Medulla oblongata (tissue), 1 donor: ENCODE measurements at regions not wholly inside any gene's neighbourhood (a gene's known extent, or its start where the extent isn't known, plus 50 kb on each side); places are given as distances from the start of the nearest gene placed in this dataset.
"Not testable (repeated sequence)": the region's sequence is repeated elsewhere in the genome, so short reads cannot be mapped to it uniquely, and the experiment has no call there.

Source experiments
- DNase-seq: peaks from one replicate; pipeline ENCODE4 v3.0.0-alpha.2; 2015; ENCODE audit errors: extremely low spot score

DNA sequence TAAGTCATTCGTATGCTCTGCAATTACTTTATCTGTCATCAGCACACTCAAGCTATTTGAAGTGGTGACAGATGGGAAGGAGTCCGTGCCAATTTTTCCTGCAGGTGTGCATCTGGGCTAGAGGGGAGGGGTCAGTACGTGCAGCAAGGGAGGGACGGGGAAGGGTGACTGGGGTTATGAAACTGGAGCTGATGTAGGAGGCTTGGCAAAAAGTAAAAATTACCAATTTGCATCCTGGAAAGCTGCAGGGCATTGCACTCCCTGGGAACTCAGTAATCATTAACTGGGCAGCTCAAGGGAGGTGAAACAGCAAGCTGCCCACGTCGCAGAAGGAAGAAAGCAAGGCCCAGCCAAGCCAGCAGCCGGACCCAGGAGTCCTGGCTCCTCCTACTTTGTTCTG is 87.1 kb upstream of the TMEM45B start:
- DNase-seq, result no peak

DNA sequence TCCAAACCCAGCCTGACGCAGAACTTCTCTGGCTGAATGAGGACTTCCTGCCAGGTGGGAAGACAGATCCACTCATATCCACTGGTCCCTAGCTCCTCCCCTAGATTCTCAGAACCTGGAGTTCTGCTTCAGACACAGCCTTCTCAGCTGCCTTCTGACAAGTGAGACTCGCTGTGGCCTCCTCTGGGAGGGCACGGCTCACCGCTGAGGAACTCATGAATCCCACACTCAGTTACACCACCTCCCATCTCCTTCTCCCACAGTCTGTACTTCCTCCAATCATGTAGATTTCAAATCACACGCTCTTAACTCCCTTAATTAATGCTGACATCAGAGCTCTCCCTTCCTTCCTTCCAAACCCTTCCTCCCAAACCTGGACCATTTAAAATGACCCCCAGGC is 86.4 kb upstream of the TMEM45B start:
- DNase-seq, result no peak

DNA sequence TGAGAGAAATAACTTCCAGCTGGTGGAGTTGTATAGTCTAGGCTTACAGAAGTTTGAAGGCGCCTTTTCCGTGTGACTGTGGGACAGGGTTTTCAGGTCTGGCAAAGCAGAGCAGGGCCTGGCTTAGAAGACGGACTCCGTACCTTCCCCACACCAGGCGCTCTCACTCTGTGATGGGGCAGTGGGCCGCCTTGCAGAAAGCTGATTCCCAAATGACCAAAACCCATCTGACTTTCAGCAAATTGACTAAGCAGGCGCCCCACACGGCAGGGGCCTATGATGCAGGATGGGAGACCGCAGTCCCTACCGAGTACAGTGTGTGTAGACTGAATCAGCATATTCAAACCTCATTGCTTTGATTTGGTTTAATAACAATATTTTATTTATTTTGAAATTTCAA is 85.8 kb upstream of the TMEM45B start:
- no peak for DNase-seq

DNA sequence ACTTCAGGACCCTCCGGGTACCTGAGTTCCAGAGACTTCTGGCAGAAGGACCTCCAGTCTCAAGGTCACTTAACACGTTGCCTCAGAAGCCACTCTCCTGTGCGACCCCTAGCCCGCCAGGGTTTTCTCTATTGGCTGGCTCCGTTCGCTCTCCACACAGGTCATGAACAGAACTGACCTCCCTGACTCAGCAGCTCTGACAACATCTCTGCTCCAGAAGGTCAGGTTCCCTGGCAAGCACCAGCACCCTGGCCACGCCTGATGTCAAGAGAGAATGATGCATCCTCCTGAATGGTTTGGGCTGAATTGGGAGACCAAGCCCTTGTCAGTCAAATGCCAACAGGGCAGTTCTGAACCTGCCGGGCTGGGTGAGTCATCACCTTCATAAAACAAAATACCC is 84.3 kb upstream of the TMEM45B start:
- no peak for DNase-seq

DNA sequence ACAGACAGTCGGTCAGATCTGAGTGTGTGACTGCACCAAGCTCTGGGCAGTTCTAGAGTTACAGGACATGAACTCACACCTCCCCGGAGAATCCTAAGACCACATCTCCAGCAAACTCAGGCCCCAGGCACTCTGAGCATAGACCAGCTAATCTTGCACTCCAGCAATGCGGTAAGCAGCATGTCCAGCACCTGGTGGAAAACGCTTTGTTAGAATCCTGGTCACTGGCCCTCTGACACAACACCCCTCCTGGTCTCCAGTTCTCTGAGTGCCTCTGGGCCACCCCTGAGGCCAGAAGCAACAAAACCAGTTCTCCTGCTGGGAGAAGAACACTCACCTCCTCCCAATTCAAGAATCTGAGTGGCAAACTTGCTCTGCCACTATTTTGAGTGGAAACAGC is 82.7 kb upstream of the TMEM45B start:
- no peak for DNase-seq

DNA sequence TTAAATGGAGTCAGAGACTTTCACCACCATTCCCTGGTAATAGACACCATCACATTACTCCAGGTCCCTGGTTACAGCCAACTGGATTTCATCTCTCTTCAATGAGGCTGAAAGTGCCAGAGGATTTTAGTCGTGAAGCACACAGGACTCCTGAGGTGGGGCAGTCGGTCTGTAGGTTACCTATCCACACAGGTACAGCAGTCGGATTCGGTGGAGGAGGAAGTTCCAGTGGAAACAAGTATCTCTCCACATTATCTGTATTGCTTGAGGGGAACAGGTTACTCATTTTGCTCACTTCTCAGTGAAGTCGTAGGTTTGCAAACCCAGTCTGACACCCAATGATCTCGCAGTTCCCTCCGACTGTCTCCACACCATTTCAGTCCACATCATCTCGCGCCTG is 82.3 kb upstream of the TMEM45B start:
- DNase-seq, result no peak

DNA sequence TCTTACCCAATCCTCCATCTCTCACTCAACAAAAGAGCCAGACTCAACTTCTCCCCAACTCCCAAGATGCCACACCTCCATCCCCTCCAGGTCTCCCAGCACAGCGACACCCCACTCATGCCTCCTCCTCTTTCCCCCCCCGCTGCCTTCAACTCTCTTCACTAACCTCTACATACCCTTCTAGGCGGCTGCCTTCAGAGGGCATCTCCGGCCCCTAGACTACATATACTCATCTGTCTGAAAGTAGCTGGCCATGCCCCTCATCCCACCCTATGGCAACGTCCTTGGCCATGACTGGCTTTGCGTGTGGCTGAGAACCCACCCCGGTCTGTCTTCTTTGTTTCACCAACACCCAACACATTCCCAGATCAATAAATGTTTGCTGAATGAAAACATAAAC is 81.7 kb upstream of the TMEM45B start:
- DNase-seq, result no peak

DNA sequence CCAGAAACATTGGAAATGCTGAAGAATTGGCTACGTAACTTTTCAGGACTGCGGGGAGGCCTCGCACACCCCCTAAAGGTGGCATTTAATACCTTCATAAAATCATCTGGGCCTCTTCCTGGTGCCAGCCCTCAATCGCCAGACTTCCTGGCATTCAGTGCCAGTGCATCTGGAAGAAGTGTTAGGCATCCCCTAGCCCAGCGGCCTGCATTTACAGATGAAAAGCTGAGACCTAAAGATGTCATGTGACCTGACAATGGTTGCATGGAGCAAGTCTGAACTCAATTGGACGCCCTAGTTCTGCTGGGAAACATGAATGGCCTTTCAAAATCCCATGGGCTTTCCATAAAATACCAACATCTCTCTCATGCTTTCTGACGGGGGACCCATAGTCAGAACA is 81.0 kb upstream of the TMEM45B start:
- DNase-seq, result no peak

DNA sequence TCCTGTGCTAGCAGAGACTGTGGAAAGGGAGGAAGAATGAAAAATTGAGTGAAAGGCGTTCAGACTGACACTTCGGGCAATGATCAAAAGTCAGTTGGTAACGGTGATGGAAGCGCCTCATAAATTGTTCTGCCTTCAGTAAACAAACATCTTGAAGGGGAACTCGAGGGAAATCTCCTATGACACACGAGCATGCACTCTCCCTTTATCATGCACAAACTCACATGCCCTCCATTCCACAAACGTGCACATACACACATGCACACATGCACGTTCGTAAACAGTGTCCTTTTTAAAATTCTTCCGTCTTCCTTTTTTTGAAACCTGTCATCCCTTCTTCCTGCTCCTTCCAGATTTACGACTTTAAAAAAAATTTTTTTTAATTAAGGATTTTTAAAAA is 77.8 kb upstream of the TMEM45B start:
- no peak for DNase-seq

DNA sequence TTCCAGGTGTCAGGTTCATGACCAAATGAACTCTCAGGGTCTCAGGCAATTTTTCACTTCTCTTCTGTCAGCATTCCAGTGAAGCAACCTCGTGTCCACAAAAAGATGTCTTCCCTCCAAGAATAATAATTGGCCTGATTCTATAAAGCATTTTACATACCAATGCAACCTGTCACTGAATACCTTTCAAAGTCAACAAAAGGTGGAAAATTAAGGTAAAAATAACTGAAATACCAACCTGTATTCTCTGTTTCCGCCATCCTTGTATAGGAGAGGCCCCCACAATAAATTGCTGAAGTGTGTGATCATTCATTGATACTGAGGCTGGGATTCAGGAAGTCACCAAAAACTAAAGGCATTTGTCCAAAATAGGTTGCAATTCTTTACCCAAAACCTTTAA is 77.4 kb upstream of the TMEM45B start:
- DNase-seq, result no peak

DNA sequence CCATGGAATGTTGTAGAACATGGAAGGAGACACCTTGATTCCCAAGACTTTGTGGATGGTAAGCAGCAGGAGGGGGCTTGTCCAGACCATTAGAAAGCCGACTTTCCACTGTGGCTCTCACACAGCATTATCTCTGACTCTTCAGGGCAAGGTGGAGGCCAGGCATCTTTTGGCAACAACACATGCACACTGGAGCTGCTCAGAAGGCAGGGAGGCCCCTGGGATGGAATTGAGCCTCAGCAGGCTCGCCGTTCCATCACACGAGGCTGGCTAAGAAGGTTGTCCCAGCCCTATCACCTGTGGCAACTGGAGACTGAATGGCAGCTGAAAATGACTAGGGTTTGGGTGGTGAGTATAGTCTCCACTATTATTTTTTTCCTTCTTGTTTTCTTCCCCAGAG is 76.3 kb upstream of the TMEM45B start:
- DNase-seq, result no peak

DNA sequence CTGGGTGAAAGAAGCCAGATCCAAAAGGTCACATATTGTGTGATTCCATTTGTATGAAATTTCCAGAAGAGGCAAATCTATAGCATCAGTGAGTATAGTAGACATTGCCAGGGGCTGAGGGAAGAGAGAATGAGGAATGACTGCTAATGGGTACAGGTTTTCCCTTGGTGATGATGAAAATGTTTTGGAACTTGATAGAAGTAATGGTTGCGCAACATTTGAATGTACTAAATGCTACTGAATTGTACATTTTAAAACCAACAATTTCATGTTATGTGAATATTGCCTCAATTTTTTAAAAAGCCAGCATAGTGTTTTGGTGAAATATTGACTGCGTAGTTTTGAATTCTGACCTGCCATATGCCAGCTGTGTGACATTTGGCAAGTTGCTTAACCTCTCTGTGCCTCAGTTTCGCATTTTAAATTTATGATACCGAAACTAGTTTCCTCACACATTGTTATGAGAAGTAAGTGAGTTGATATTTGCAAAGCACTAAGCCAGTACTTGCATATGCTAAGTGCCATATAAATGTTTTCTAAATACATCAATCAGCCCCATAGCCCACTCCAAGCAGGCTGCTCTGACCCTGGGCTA is 75.4 kb upstream of the TMEM45B start:
- DNase-seq, result no peak

DNA sequence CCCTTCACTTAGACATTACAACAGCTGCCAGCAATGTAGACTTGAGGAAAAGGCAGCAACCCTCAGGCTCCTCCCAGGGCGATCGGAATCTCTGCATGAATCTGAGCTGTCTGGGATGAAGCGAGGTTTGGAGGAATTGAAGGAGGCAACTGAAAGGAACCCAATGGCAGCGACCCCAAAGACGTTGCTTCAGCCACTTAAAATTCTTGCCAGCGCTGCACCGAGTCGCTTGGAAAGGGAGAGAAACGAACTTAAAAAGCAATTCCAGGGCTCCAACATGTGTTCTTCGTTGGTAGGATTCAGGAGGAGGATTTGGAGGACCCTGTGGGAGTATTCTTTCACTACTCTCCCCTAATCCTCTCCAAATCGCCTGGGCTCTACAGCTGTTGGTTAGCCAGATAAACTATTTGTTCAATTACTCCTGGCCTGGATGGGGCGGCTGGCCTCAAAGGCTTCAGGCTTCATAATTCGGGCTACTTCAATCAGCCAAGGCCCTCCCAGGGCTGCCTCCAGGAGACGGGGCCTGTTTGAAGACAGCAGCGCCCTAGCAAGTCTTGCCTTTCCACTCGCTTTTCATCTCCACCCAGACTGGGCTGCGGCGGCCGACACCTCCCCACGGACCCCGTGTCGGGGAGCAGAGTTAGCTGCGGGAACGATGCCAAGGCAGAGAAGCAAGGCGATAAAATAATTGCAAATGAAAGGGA is 72.4 kb upstream of the TMEM45B start:
- DNase-seq, result no peak

DNA sequence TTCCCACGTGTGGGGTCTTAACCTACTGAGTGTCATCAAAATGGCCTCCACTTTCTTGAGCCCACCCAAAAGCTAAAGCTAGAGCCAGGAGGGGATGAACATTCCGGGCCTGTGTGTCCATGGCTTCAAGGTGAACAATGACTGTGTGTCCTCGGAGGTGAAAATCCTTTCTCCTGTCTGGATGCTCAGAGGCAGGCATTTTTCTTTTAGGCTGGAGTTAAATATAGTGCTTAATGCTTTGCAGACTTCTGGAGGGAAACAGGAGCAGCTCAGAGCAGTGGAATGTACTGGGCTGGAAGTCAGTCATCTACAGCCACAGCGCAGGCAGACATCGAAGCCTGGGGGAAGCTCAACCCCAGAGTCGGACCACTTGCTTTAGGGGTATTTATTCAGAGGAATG is 68.6 kb upstream of the TMEM45B start:
- DNase-seq, result no peak

DNA sequence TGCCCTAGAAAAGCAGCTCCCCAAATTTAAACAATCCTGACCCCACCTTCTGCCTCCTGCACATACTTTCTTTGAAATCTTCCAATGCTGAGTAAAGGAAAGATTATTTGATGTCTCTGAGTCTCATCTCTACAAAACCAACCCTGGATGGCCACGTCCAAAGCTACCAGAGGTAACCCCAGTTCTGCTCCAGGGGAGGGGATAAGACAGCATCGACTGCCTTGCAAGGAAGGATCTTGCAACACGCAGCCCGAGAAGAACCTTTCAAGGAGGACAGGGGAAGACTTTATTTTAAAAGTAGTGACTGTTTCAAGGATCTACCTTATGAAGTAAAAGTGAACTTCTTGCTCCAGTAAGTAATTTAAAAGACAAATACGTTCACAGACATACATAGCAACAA is 66.5 kb upstream of the TMEM45B start:
- DNase-seq, result no peak

DNA sequence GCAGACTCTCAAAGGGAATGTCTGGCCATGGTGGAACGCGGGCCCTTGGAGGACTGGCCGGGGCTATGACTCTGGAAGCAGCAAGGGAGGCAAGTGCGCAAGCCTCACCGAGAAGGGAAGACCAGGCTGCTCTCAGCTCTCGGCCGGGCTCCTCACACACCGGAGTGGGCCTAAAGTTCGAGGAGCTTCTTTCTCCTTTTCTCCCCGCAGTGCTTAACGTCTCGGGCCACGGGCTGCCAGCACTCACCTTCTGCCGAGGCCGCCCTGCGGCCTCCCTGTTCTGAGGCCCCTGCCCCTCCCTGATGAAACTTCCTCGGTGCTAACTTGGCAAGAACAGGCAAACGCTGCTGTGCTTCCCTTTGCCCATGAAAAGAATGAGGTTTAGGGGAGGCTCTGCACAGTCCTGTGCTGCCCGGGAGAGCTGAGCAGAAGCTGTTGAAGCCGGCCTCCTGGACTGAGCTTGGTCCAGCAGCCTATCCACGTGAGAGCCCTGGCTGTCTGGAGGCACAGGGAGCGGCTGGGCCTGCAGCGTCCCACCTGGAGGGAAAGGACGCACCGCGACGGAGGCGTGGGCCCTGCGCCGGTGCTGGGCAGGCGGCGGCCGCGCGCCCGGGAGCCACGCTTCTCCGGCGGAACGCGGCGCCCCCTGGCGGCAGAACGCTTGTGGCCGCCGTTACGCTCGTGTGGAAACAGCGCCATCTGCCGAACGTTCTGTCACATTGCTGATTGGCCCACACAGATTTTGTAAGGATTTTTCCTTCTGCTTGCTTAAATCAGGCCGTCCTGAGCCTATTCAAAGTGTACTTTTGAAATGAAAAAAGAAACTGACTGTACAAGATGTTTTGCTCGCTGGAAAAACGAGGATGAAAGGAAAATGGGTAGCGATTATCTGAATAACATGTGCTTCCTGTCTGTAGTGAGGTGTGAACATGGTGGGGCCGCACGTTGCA is 65.0 kb upstream of the TMEM45B start:
- DNase-seq, result peak; percentile 82

DNA sequence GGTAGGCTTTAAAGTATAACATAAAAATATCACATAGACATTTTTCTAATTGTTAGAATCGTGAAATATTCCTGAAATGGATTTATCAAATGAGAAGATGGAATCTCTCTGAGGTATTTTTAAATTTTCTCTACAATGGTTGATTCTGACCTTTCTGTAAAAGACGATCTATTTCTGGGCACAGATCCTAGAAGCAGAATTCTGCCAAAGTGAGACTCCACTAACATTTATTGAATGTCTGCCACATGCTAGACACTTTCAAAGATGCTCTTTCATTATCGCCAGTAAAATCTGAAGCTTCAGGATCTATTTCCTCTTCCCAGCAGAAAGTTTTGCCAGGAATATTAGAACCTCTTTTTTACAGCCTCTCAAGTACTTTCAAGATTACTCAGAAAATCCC is 64.1 kb upstream of the TMEM45B start:
- no peak for DNase-seq

DNA sequence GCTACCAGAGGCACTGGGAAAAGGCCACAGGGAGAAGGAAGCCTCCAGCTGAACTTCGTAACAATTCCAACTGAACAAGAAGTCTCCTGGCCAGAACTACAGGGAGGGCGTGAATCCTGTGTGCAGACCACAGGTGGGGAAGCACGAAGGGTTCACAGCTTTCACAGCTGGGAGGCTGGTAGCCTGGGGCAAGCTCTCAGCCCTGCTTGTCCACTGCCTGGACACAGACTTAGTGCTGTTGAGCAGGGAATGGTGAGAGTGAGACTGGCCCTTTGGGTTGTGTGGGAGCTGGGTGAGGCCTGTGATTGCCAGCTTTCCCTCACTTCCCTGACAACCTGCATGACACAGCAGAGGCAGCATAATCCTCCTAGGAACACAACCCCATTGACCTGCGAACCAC is 52.1 kb upstream of the TMEM45B start:
- DNase-seq, result not testable (repeated sequence)

DNA sequence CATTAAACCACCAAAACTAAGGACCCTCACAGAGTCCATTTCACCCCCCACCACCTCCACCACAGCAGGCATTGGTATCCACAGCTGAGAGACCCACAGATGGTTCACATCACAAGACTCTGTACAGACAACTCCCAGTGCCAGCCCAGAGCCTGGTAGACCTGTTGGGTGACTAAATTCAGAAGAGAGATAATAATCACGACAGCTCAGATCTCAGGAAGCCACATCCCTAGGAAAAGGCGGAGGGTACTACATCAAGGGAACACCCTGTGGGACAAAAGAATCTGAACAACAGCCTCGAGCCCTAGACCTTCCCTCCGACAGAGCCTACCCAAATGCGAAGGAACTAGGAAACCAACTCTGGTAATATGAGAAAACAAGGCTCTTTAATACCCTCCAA is 51.4 kb upstream of the TMEM45B start:
- not testable (repeated sequence) for DNase-seq
